ENCODE measurements at regions not wholly inside any gene's neighbourhood (a gene's known extent, or its start where the extent isn't known, plus 50 kb on each side); places are given as distances from the start of the nearest gene placed in this dataset.
"Not testable (repeated sequence)": the region's sequence is repeated elsewhere in the genome, so short reads cannot be mapped to it uniquely, and the experiment has no call there.

- Histone ChIP-seq H3K9me3 (no peaks in the 10 kb centered on the region), H3K4me1 (peaks cover 6% of the 10 kb centered on the region), H3K27ac (no peak overlapping the region), H3K27me3 (ENCODE audit: low read depth) (no peaks in the 10 kb centered on the region), H3K4me3 (no peak overlapping the region), H3K36me3 (no peaks in the 10 kb centered on the region)
- no peak for TF ChIP-seq CTCF (IDR thresholded peaks at IDR 0.05)
- intact Hi-C loops (cut with DNase I), result no loop called here
- DNase-seq, result no peak
- peak; percentile 48 for ATAC-seq
These were observed 108.8 kb downstream of the IL12A start for GRCh38 chr3:160097478-160097877.

GRCh38 chr3:160098261-160098908, 109.8 kb downstream of the IL12A start:
- peak; percentile 57 to 84 for ATAC-seq
- Histone ChIP-seq H3K27ac (no peak overlapping the region), H3K4me3 (no peak overlapping the region), H3K9me3 (no peaks in the 10 kb centered on the region), H3K27me3 (ENCODE audit: low read depth) (no peaks in the 10 kb centered on the region), H3K4me1 (peaks cover 6% of the 10 kb centered on the region), H3K36me3 (no peaks in the 10 kb centered on the region)
- no peak for DNase-seq
- TF ChIP-seq CTCF (IDR thresholded peaks at IDR 0.05), result no peak
- intact Hi-C loops (cut with DNase I), result no loop called here

- DNase-seq, result no peak
- Histone ChIP-seq H3K27ac (no peak overlapping the region), H3K4me3 (no peak overlapping the region), H3K4me1 (peaks cover 6% of the 10 kb centered on the region), H3K27me3 (ENCODE audit: low read depth) (no peaks in the 10 kb centered on the region), H3K9me3 (no peaks in the 10 kb centered on the region), H3K36me3 (no peaks in the 10 kb centered on the region)
- no peak for ATAC-seq
- intact Hi-C loops (cut with DNase I), result no loop called here
- no peak for TF ChIP-seq CTCF (IDR thresholded peaks at IDR 0.05)
These were observed 110.4 kb downstream of the IL12A start for GRCh38 chr3:160098926-160099626.

- ATAC-seq (no peak), DNase-seq (no peak)
- TF ChIP-seq CTCF (IDR thresholded peaks at IDR 0.05), result no peak
- no peaks in the 10 kb centered on the region for H3K36me3 ChIP-seq
- intact Hi-C loops (cut with DNase I), result no loop called here
- H3K27ac ChIP-seq, result no peak overlapping the region
- peaks cover 6% of the 10 kb centered on the region for H3K4me1 ChIP-seq
- no peak overlapping the region for H3K4me3 ChIP-seq
- H3K9me3 ChIP-seq, result no peaks in the 10 kb centered on the region
- H3K27me3 ChIP-seq (ENCODE audit: low read depth), result no peaks in the 10 kb centered on the region
These were observed 111.2 kb downstream of the IL12A start for GRCh38 chr3:160099834-160100233.

- DNase-seq, result no peak
These were observed 112.0 kb downstream of the IL12A start for GRCh38 chr3:160100610-160101009.

GRCh38 chr3:160102001-160102400, 113.4 kb downstream of the IL12A start:
- ATAC-seq; H3K27ac ChIP-seq; DNase-seq; H3K4me3 ChIP-seq; intact Hi-C loops (cut with DNase I); H3K36me3 ChIP-seq; H3K27me3 ChIP-seq (ENCODE audit: low read depth); H3K4me1 ChIP-seq; H3K9me3 ChIP-seq: not testable (repeated sequence)

More at GRCh38 chr3:160100610-160101009, 112.0 kb downstream of the IL12A start:
- no peaks in the 10 kb centered on the region for H3K27me3 ChIP-seq (ENCODE audit: low read depth)
- H3K4me1 ChIP-seq, result peaks cover 6% of the 10 kb centered on the region
- intact Hi-C loops (cut with DNase I), result no loop called here
- H3K9me3 ChIP-seq, result no peaks in the 10 kb centered on the region
- TF ChIP-seq CTCF (IDR thresholded peaks at IDR 0.05), result no peak
- no peak for ATAC-seq
- H3K27ac ChIP-seq, result no peak overlapping the region
- no peaks in the 10 kb centered on the region for H3K36me3 ChIP-seq
- H3K4me3 ChIP-seq, result no peak overlapping the region

Measured in lower lobe of right lung (tissue), 2 donors.